ENCODE measurements at regions not wholly inside any gene's neighbourhood (a gene's known extent, or its start where the extent isn't known, plus 50 kb on each side); places are given as distances from the start of the nearest gene placed in this dataset.

DNA sequence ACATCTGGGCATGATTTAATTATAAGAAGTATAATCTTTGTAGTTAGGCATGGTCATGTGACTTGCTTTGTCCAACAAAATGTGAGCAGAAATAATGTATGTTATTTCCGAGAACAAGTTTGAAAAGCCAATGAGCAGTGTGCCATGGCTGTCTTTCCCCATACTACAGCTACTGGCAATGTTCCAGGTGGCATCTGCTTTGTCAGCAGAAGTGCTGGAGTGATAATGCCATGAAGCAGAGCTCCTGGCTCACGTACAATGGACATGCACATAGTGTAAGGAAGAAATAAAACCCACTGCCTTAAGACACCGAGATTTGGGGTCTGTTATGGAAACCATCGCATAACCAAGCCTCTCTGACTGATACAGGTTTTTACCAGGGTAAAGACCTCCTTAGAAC is 212.6 kb upstream of the RASGEF1B start:
- CTCF ChIA-PET = no interaction called here
- POLR2A ChIA-PET = no interaction called here

DNA sequence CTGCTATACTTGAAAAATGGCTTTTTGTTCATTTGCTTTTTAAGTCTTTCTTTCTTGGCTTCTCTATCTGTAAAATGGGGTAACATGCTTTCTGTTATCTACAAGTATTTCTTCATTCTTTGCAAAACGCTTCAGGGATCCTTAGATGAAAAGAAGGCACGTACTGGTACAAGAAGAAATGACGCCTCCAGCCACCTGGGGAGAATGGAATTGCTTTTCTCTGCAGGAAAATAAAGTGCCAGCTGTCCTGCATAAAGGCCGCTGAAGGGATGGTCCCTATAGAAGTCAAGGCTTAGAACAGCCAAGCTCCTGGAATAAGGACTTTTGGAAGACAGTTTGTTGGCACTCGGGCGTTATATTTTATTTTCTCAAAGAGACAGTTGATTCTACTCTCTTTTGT is 210.8 kb upstream of the RASGEF1B start:
- Histone ChIP-seq H3K4me3 (ENCODE audit: low read depth, low read length) (no peak overlapping the region), H3K27me3 (ENCODE audit: control insufficient read depth, insufficient read depth, low read length) (no peaks in the 10 kb centered on the region), H3K27ac (ENCODE audit: low read depth, low read length) (no peak overlapping the region), H3K9me3 (ENCODE audit: control insufficient read depth, insufficient read depth, low read length) (no peaks in the 10 kb centered on the region)
- ChIA-PET CTCF (interaction anchor here (0.9 kb wide), 1 partner anchor 215 kb away, joined by 3 read pairs; no protein-coding TSS in a partner anchor), POLR2A (no interaction called here)
- no peak for DNase-seq (ENCODE audit: low read depth, low spot score)
- TF ChIP-seq, protein P1, sequence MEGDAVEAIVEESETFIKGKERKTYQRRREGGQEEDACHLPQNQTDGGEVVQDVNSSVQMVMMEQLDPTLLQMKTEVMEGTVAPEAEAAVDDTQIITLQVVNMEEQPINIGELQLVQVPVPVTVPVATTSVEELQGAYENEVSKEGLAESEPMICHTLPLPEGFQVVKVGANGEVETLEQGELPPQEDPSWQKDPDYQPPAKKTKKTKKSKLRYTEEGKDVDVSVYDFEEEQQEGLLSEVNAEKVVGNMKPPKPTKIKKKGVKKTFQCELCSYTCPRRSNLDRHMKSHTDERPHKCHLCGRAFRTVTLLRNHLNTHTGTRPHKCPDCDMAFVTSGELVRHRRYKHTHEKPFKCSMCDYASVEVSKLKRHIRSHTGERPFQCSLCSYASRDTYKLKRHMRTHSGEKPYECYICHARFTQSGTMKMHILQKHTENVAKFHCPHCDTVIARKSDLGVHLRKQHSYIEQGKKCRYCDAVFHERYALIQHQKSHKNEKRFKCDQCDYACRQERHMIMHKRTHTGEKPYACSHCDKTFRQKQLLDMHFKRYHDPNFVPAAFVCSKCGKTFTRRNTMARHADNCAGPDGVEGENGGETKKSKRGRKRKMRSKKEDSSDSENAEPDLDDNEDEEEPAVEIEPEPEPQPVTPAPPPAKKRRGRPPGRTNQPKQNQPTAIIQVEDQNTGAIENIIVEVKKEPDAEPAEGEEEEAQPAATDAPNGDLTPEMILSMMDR (IDR thresholded peaks at IDR 0.05; ENCODE audit: low read depth, low read length) = no peak

More for the DNA sequence above, 212.6 kb upstream of the RASGEF1B start:
- Histone ChIP-seq H3K9me3 (ENCODE audit: control insufficient read depth, insufficient read depth, low read length) (no peaks in the 10 kb centered on the region), H3K27me3 (ENCODE audit: control insufficient read depth, insufficient read depth, low read length) (no peaks in the 10 kb centered on the region), H3K27ac (ENCODE audit: low read depth, low read length) (no peak overlapping the region), H3K4me3 (ENCODE audit: low read depth, low read length) (no peak overlapping the region)
- DNase-seq (ENCODE audit: low read depth, low spot score) = no peak
- TF ChIP-seq, protein P1 (IDR thresholded peaks at IDR 0.05; ENCODE audit: low read depth, low read length) = no peak

DNA sequence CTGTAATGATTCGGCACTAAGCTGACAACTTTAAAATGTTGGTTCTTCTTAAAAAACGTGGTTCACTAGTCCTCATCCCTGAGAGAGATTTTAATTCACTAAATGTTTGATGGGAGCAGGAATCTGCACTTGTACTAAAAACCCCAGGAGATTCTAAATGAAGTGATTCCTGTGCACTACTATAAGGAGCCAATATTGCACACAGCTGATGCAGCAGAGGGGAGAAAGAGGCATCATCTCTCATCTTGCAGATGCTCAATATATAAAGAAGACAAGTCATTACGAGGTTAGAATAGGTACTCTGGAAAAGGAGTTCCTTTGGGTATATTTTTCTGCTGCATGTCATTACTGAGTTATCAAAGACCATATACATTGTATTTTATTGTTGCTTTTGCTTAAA is 207.6 kb upstream of the RASGEF1B start:
- Histone ChIP-seq H3K9me3 (ENCODE audit: control insufficient read depth, insufficient read depth, low read length) (no peaks in the 10 kb centered on the region), H3K27me3 (ENCODE audit: control insufficient read depth, insufficient read depth, low read length) (no peaks in the 10 kb centered on the region), H3K4me3 (ENCODE audit: low read depth, low read length) (no peak overlapping the region), H3K27ac (ENCODE audit: low read depth, low read length) (no peak overlapping the region)
- DNase-seq (ENCODE audit: low read depth, low spot score) = no peak
- ChIA-PET CTCF (no interaction called here), POLR2A (no interaction called here)
- TF ChIP-seq, protein P1 (IDR thresholded peaks at IDR 0.05; ENCODE audit: low read depth, low read length) = no peak

DNA sequence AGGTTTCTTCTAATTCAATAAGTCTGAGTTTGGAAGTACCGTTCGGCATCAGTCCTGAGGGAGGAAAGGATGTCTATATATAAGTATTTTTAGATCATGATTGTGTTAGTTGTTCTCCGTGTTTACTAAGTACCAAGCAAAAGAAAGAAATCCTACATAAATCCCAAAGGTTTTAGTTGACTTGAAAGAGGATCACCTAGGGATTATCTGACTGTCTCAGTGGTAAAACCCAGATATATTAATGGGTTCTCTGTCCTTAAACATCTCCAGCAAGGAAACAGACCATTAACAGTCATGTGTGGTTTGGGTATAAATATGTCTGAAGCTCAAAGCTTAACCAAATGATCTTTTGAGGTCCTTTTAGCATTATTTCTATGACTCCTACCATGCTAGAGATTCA is 207.1 kb upstream of the RASGEF1B start:
- H3K27me3 ChIP-seq (ENCODE audit: control insufficient read depth, insufficient read depth, low read length) = no peaks in the 10 kb centered on the region
- TF ChIP-seq, protein P1 (IDR thresholded peaks at IDR 0.05; ENCODE audit: low read depth, low read length) = no peak
- DNase-seq (ENCODE audit: low read depth, low spot score) = no peak
- ChIA-PET CTCF (no interaction called here), POLR2A (no interaction called here)
- no peak overlapping the region for H3K27ac ChIP-seq (ENCODE audit: low read depth, low read length)
- no peaks in the 10 kb centered on the region for H3K9me3 ChIP-seq (ENCODE audit: control insufficient read depth, insufficient read depth, low read length)
- no peak overlapping the region for H3K4me3 ChIP-seq (ENCODE audit: low read depth, low read length)

DNA sequence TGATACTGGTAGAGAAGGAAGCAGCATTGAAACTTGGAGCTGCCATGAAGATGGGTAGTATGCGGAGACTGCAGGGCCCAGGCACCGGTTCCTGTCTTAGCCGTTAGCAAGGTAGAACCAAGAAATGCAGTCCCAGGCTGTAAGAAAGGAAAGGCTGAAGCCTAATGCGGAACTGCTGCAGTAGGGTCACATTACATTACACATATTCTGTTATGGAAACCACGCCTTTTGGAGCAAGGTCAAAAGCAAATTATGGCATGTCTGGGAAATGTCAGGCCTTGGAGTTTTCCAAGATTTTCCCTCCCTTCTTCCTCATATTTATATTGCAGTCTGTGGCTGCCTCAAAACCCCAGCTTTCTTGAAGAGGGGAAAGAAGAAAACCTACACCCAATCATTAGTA is 204.8 kb upstream of the RASGEF1B start:
- Histone ChIP-seq H3K9me3 (ENCODE audit: control insufficient read depth, insufficient read depth, low read length) (no peaks in the 10 kb centered on the region), H3K4me3 (ENCODE audit: low read depth, low read length) (no peak overlapping the region), H3K27ac (ENCODE audit: low read depth, low read length) (no peak overlapping the region), H3K27me3 (ENCODE audit: control insufficient read depth, insufficient read depth, low read length) (no peaks in the 10 kb centered on the region)
- POLR2A ChIA-PET = no interaction called here
- CTCF ChIA-PET = no interaction called here
- TF ChIP-seq, protein P1 (IDR thresholded peaks at IDR 0.05; ENCODE audit: low read depth, low read length) = no peak
- no peak for DNase-seq (ENCODE audit: low read depth, low spot score)
